ENCODE measurements at regions not wholly inside any gene's neighbourhood (a gene's known extent, or its start where the extent isn't known, plus 50 kb on each side); places are given as distances from the start of the nearest gene placed in this dataset.

- H3K4me1 ChIP-seq (ENCODE audit: insufficient read depth, low read length), result peaks cover 10% of the 10 kb centered on the region; the same call in 1 of the 2 replicates
- no peaks in the 10 kb centered on the region for H3K9me3 ChIP-seq (ENCODE audit: insufficient read depth, low read depth, low read length)
Measured at GRCh38 chr19:28987177-28987576, 225.8 kb downstream of the UQCRFS1 start.

GRCh38 chr19:28985201-28985600, 227.8 kb downstream of the UQCRFS1 start:
- no peaks in the 10 kb centered on the region for H3K36me3 ChIP-seq (ENCODE audit: insufficient read depth, low read depth, low read length)
- H3K9me3 ChIP-seq (ENCODE audit: insufficient read depth, low read depth, low read length), result no peaks in the 10 kb centered on the region
- H3K4me1 ChIP-seq (ENCODE audit: insufficient read depth, low read length), result peaks cover 10% of the 10 kb centered on the region; the same call in 1 of the 2 replicates
- no peak overlapping the region for H3K4me3 ChIP-seq (ENCODE audit: low read length)
- no peak overlapping the region for H3K27ac ChIP-seq (ENCODE audit: low read length)
- H3K27me3 ChIP-seq (ENCODE audit: insufficient read depth, low read length), result no peaks in the 10 kb centered on the region
- no peak overlapping the region for H3K9ac ChIP-seq (ENCODE audit: low read depth, low read length)

More at GRCh38 chr19:28987177-28987576, 225.8 kb downstream of the UQCRFS1 start:
- Histone ChIP-seq H3K36me3 (ENCODE audit: insufficient read depth, low read depth, low read length) (no peaks in the 10 kb centered on the region), H3K27ac (ENCODE audit: low read length) (no peak overlapping the region), H3K9ac (ENCODE audit: low read depth, low read length) (no peak overlapping the region), H3K4me3 (ENCODE audit: low read length) (no peak overlapping the region), H3K27me3 (ENCODE audit: insufficient read depth, low read length) (no peaks in the 10 kb centered on the region)

- Histone ChIP-seq H3K36me3 (ENCODE audit: insufficient read depth, low read depth, low read length) (no peaks in the 10 kb centered on the region), H3K27ac (ENCODE audit: low read length) (no peak overlapping the region), H3K4me1 (ENCODE audit: insufficient read depth, low read length) (peaks cover 6% of the 10 kb centered on the region; the same call in 1 of the 2 replicates), H3K4me3 (ENCODE audit: low read length) (no peak overlapping the region), H3K27me3 (ENCODE audit: insufficient read depth, low read length) (no peaks in the 10 kb centered on the region), H3K9ac (ENCODE audit: low read depth, low read length) (no peak overlapping the region), H3K9me3 (ENCODE audit: insufficient read depth, low read depth, low read length) (no peaks in the 10 kb centered on the region)
Measured at GRCh38 chr19:28984315-28984714, 228.6 kb downstream of the UQCRFS1 start.

- H3K4me1 ChIP-seq (ENCODE audit: insufficient read depth, low read length), result peaks cover 1% of the 10 kb centered on the region; the same call in 1 of the 2 replicates
- no peak overlapping the region for H3K27ac ChIP-seq (ENCODE audit: low read length)
- no peak overlapping the region for H3K9ac ChIP-seq (ENCODE audit: low read depth, low read length)
- H3K36me3 ChIP-seq (ENCODE audit: insufficient read depth, low read depth, low read length), result no peaks in the 10 kb centered on the region
- H3K9me3 ChIP-seq (ENCODE audit: insufficient read depth, low read depth, low read length), result no peaks in the 10 kb centered on the region
- H3K27me3 ChIP-seq (ENCODE audit: insufficient read depth, low read length), result no peaks in the 10 kb centered on the region
- H3K4me3 ChIP-seq (ENCODE audit: low read length), result no peak overlapping the region
Measured at GRCh38 chr19:28983430-28983829, 229.5 kb downstream of the UQCRFS1 start.

DNA sequence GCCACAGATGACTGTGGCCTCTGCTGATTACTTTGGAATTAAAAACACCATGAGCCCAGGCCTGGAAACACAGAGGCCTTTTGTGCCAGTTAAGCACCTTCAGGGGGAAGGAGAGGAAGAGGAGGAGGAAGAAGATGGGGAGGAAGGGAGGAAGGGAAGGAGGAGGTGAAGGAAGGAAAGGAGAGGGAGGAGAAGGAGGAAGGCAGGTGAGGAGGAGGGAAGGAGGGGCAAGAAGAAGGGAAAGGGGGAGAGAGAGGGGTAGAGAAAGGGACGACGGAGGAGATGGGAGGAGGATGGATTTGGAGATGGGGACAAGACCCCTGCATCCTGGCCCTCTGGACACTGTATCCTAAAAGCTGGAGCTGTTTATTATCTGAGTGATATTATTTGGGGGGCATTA, 231.0 kb downstream of the UQCRFS1 start:
- Histone ChIP-seq H3K27me3 (ENCODE audit: insufficient read depth, low read length) (no peaks in the 10 kb centered on the region), H3K4me3 (ENCODE audit: low read length) (no peak overlapping the region), H3K4me1 (ENCODE audit: insufficient read depth, low read length) (no peaks in the 10 kb centered on the region), H3K27ac (ENCODE audit: low read length) (no peak overlapping the region), H3K36me3 (ENCODE audit: insufficient read depth, low read depth, low read length) (no peaks in the 10 kb centered on the region), H3K9me3 (ENCODE audit: insufficient read depth, low read depth, low read length) (no peaks in the 10 kb centered on the region), H3K9ac (ENCODE audit: low read depth, low read length) (no peak overlapping the region)

- Histone ChIP-seq H3K27ac (ENCODE audit: low read length) (no peak overlapping the region), H3K27me3 (ENCODE audit: insufficient read depth, low read length) (no peaks in the 10 kb centered on the region), H3K9me3 (ENCODE audit: insufficient read depth, low read depth, low read length) (no peaks in the 10 kb centered on the region), H3K4me3 (ENCODE audit: low read length) (no peak overlapping the region), H3K36me3 (ENCODE audit: insufficient read depth, low read depth, low read length) (no peaks in the 10 kb centered on the region), H3K9ac (ENCODE audit: low read depth, low read length) (no peak overlapping the region), H3K4me1 (ENCODE audit: insufficient read depth, low read length) (no peaks in the 10 kb centered on the region)
Measured at GRCh38 chr19:28981518-28981917, 231.4 kb downstream of the UQCRFS1 start.

DNA sequence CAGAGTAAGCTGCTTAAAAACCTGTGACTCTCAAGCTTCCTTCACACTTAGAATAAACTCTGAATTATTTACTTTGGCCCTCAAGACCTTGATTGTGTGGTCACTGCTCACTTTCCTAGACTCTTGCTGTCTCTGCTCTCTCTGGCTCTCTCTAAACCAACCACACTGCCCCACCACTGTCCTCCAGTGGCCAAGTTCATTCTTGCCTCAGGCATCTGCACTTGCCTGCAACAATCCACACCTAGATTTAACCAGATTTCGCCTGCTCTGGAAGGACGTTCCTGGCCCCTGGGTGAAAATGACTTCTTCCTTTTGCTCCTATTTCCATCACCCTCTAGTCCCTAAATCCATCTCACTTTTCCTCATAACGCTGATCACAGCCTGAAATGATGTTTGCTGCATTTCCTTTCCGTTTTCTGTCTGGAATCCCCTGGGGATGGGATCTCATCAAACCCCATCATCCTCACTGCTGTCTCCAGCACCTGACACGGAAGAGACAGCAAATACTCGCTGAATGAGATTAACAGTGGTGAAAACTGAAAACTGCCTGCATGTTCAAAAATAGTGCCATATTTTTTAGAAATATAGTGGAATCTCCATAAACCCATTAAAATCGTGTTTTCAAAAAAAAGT, 232.6 kb downstream of the UQCRFS1 start:
- Histone ChIP-seq H3K4me3 (ENCODE audit: low read length) (no peak overlapping the region), H3K4me1 (ENCODE audit: insufficient read depth, low read length) (no peaks in the 10 kb centered on the region), H3K9me3 (ENCODE audit: insufficient read depth, low read depth, low read length) (no peaks in the 10 kb centered on the region), H3K9ac (ENCODE audit: low read depth, low read length) (no peak overlapping the region), H3K27ac (ENCODE audit: low read length) (no peak overlapping the region), H3K36me3 (ENCODE audit: insufficient read depth, low read depth, low read length) (no peaks in the 10 kb centered on the region), H3K27me3 (ENCODE audit: insufficient read depth, low read length) (no peaks in the 10 kb centered on the region)

- H3K36me3 ChIP-seq (ENCODE audit: insufficient read depth, low read depth, low read length), result no peaks in the 10 kb centered on the region
Measured at GRCh38 chr19:28977826-28978225, 235.1 kb downstream of the UQCRFS1 start.

DNA sequence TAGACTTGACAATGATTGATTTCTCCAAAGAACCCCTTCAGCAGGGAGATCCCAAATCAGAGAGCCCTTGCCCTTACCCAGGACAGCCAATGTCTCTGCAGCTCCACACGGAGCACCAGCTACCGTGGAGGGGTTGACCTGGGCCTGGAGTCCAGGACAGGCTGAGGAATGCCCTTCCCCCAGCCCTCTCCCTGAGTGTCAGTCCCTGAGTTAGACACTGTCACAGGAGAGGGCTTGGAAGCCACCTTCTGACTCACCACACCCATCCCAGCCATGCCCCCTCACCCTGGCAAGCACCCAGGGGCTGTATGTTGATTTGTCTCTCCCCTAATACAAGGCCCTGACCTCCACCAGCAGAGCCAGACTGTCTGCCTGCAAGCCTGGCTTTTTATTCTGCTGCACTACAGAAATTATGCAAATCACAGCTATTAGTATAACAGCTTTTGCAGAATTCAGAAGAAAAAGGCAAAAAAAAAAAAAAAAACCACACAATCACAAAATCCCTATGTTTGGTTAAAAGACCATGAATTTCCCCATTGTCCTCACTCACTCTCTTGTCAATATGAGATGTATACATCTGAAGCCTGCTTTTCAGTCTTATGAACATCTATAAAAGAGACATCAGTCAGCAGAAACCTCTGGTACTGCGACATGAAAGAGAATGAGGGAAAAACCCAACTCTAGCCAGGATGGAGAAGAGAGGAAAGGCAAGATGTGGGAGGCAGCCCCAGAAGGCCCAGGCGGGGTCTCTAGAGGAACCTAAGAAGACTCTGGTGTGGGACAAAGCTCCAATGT, 240.7 kb downstream of the UQCRFS1 start:
- Histone ChIP-seq H3K27me3 (ENCODE audit: insufficient read depth, low read length) (no peaks in the 10 kb centered on the region), H3K27ac (ENCODE audit: low read length) (no peak overlapping the region), H3K36me3 (ENCODE audit: insufficient read depth, low read depth, low read length) (no peaks in the 10 kb centered on the region), H3K9me3 (ENCODE audit: insufficient read depth, low read depth, low read length) (no peaks in the 10 kb centered on the region), H3K4me3 (ENCODE audit: low read length) (no peak overlapping the region), H3K4me1 (ENCODE audit: insufficient read depth, low read length) (no peaks in the 10 kb centered on the region), H3K9ac (ENCODE audit: low read depth, low read length) (no peak overlapping the region)

More at GRCh38 chr19:28977826-28978225, 235.1 kb downstream of the UQCRFS1 start:
- no peak overlapping the region for H3K4me3 ChIP-seq (ENCODE audit: low read length)
- H3K27me3 ChIP-seq (ENCODE audit: insufficient read depth, low read length), result no peaks in the 10 kb centered on the region
- H3K9me3 ChIP-seq (ENCODE audit: insufficient read depth, low read depth, low read length), result no peaks in the 10 kb centered on the region
- no peaks in the 10 kb centered on the region for H3K4me1 ChIP-seq (ENCODE audit: insufficient read depth, low read length)
- no peak overlapping the region for H3K27ac ChIP-seq (ENCODE audit: low read length)
- H3K9ac ChIP-seq (ENCODE audit: low read depth, low read length), result no peak overlapping the region

DNA sequence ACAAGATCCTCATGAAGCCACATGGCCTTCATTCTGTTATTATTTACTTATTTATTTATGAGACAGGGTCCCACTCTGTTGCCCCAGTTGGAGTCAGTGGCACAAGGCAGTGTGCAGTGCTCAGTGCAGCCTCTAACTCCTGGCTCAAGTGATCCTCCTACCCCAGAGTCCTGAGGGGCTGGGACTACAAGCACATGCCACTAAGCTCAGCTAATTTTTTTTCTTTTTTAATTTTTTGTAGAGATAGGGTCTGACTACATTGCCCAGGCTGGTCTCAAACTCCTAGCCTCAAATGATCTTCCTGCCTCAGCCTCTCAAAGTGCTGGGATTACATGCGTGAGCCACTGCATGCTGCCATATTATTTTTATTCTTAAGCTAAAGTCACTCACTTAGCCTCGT, 241.4 kb downstream of the UQCRFS1 start:
- Histone ChIP-seq H3K4me1 (ENCODE audit: insufficient read depth, low read length) (no peaks in the 10 kb centered on the region), H3K27ac (ENCODE audit: low read length) (no peak overlapping the region), H3K4me3 (ENCODE audit: low read length) (no peak overlapping the region), H3K27me3 (ENCODE audit: insufficient read depth, low read length) (no peaks in the 10 kb centered on the region), H3K36me3 (ENCODE audit: insufficient read depth, low read depth, low read length) (no peaks in the 10 kb centered on the region), H3K9ac (ENCODE audit: low read depth, low read length) (no peak overlapping the region), H3K9me3 (ENCODE audit: insufficient read depth, low read depth, low read length) (no peaks in the 10 kb centered on the region)

- no peak overlapping the region for H3K9ac ChIP-seq (ENCODE audit: low read depth, low read length)
- no peak overlapping the region for H3K4me3 ChIP-seq (ENCODE audit: low read length)
- H3K9me3 ChIP-seq (ENCODE audit: insufficient read depth, low read depth, low read length), result no peaks in the 10 kb centered on the region
- H3K27ac ChIP-seq (ENCODE audit: low read length), result no peak overlapping the region
- H3K27me3 ChIP-seq (ENCODE audit: insufficient read depth, low read length), result no peaks in the 10 kb centered on the region
- no peaks in the 10 kb centered on the region for H3K4me1 ChIP-seq (ENCODE audit: insufficient read depth, low read length)
- no peaks in the 10 kb centered on the region for H3K36me3 ChIP-seq (ENCODE audit: insufficient read depth, low read depth, low read length)
Measured at GRCh38 chr19:28971049-28971448, 241.9 kb downstream of the UQCRFS1 start.

- H3K9ac ChIP-seq (ENCODE audit: low read depth, low read length), result no peak overlapping the region
- no peaks in the 10 kb centered on the region for H3K27me3 ChIP-seq (ENCODE audit: insufficient read depth, low read length)
- no peaks in the 10 kb centered on the region for H3K36me3 ChIP-seq (ENCODE audit: insufficient read depth, low read depth, low read length)
- H3K27ac ChIP-seq (ENCODE audit: low read length), result no peak overlapping the region
- H3K4me3 ChIP-seq (ENCODE audit: low read length), result no peak overlapping the region
- no peaks in the 10 kb centered on the region for H3K9me3 ChIP-seq (ENCODE audit: insufficient read depth, low read depth, low read length)
- H3K4me1 ChIP-seq (ENCODE audit: insufficient read depth, low read length), result no peaks in the 10 kb centered on the region
Measured at GRCh38 chr19:28968721-28969120, 244.2 kb downstream of the UQCRFS1 start.
